ENCODE measurements at regions not wholly inside any gene's neighbourhood (a gene's known extent, or its start where the extent isn't known, plus 50 kb on each side); places are given as distances from the start of the nearest gene placed in this dataset.

DNA sequence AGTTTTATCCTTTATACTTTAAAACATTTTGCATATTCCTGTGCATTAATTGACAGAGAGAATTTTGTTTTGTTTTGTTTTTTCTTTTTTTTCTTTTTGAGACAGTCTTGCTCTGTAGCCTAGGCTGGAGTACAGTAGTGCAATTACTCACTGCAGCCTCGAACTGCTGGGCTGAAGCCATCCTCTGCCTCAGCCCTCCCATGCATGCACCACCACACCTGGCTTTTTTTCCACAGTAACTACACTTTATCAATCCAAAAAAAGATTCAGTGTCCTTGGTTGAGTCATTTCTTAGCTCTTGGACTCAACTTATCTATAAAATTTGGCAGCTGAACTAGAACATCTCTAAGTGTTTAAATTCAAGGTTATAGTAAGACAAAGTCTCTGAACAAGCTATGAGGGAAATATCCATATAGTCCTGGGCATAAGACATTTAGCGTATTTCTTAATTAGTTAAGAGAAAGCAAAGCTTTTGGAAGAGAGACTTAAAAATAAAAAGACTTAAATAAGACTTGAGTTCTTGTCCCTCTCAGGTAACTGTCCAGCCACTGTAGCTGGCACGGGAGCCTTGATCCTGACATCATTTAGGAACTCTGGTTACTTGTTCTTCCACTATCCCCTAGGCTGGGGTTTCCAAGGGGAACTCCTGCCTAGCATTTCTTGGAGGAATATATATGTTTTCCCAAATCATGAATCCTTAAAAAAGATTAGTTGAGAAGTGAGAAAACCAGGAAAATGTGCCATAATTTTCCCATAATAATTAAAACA lies 300.1 kb downstream of the HACE1 start:
- H3K4me1 ChIP-seq (ENCODE audit: control insufficient read depth, insufficient read depth, low read length, poor library complexity, severe bottlenecking) = no peaks in the 10 kb centered on the region
- no peaks in the 10 kb centered on the region for H3K27me3 ChIP-seq (replicated peaks; ENCODE audit: control insufficient read depth, insufficient read depth, low read length, poor library complexity, severe bottlenecking)
- DNase-seq = no peak

DNA sequence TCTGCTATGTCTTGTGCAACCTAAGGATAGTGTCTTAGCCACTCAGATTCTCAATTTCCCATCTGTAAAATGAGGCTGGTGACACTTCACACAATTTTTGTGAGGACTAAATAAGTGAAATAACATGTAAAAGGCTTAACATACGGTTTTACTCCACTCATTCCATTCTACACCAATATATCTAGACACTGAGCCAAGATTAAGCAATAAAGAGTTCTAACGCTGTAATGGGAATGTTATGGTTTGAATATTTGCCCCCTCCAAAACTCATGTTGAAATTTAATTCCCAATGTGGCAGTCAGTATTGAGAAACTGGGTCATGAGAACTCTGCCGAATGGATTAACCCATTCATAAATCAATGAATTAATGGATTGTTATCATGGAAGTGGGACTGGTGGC lies 301.0 kb downstream of the HACE1 start:
- Histone ChIP-seq H3K27me3 (replicated peaks; ENCODE audit: control insufficient read depth, insufficient read depth, low read length, poor library complexity, severe bottlenecking) (no peaks in the 10 kb centered on the region), H3K27ac (ENCODE audit: insufficient read depth, low read length, poor library complexity, severe bottlenecking) (no peak overlapping the region), H3K4me3 (ENCODE audit: insufficient read depth, low read depth, low read length, poor library complexity, severe bottlenecking) (no peak overlapping the region), H3K9me3 (ENCODE audit: control insufficient read depth, low read length) (no peaks in the 10 kb centered on the region), H3K4me1 (ENCODE audit: control insufficient read depth, insufficient read depth, low read length, poor library complexity, severe bottlenecking) (no peaks in the 10 kb centered on the region), H3K36me3 (ENCODE audit: control insufficient read depth, insufficient read depth, low read length) (no peaks in the 10 kb centered on the region)
- no peak for DNase-seq

More for the DNA sequence above, 300.1 kb downstream of the HACE1 start:
- H3K4me3 ChIP-seq (ENCODE audit: insufficient read depth, low read depth, low read length, poor library complexity, severe bottlenecking) = no peak overlapping the region
- H3K27ac ChIP-seq (ENCODE audit: insufficient read depth, low read length, poor library complexity, severe bottlenecking) = no peak overlapping the region
- H3K9me3 ChIP-seq (ENCODE audit: control insufficient read depth, low read length) = no peaks in the 10 kb centered on the region
- H3K36me3 ChIP-seq (ENCODE audit: control insufficient read depth, insufficient read depth, low read length) = no peaks in the 10 kb centered on the region

DNA sequence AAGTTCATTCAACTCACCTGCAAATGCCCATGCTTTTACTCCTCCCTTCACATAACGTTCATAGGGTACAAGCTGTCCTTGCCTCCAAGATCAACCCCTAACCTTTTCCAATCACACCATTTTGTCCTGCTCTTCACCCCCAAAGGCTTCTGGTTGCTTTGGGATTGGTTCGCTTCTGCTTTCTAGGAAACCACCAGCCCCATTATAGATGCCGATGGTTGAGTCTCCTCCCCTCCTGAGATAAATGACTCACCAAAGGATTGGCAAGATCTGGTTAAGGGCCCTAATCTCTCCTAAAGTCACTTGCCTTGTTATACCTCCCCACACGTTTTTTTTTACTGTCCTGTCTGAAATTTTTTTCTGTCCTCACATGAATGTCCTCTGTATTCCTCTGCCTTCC lies 311.4 kb downstream of the HACE1 start:
- H3K27me3 ChIP-seq (replicated peaks; ENCODE audit: control insufficient read depth, insufficient read depth, low read length, poor library complexity, severe bottlenecking) = no peaks in the 10 kb centered on the region
- H3K4me3 ChIP-seq (ENCODE audit: insufficient read depth, low read depth, low read length, poor library complexity, severe bottlenecking) = no peak overlapping the region
- H3K36me3 ChIP-seq (ENCODE audit: control insufficient read depth, insufficient read depth, low read length) = no peaks in the 10 kb centered on the region
- no peak for DNase-seq
- no peaks in the 10 kb centered on the region for H3K4me1 ChIP-seq (ENCODE audit: control insufficient read depth, insufficient read depth, low read length, poor library complexity, severe bottlenecking)
- H3K9me3 ChIP-seq (ENCODE audit: control insufficient read depth, low read length) = no peaks in the 10 kb centered on the region
- no peak overlapping the region for H3K27ac ChIP-seq (ENCODE audit: insufficient read depth, low read length, poor library complexity, severe bottlenecking)

DNA sequence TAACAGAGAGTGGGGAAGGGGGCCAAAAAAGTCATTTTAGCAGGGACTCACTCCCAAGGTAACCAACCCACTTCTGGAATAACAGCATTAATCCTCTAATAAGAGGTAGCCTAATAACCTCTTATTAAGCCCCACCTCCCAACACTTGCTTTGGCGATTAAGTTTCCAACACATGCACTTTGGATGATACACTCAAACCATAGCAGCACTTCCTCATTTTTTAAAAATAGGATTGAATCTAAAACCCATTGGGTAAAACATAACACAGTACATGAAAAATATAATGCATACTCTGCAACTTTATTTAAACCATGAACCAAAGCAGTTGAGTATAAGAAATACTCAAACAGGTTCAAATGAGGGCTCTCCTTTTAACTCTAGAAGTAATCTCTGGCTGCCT lies 318.3 kb downstream of the HACE1 start:
- Histone ChIP-seq H3K27ac (ENCODE audit: insufficient read depth, low read length, poor library complexity, severe bottlenecking) (no peak overlapping the region), H3K4me3 (ENCODE audit: insufficient read depth, low read depth, low read length, poor library complexity, severe bottlenecking) (no peak overlapping the region), H3K4me1 (ENCODE audit: control insufficient read depth, insufficient read depth, low read length, poor library complexity, severe bottlenecking) (no peaks in the 10 kb centered on the region), H3K9me3 (ENCODE audit: control insufficient read depth, low read length) (no peaks in the 10 kb centered on the region), H3K27me3 (replicated peaks; ENCODE audit: control insufficient read depth, insufficient read depth, low read length, poor library complexity, severe bottlenecking) (no peaks in the 10 kb centered on the region), H3K36me3 (ENCODE audit: control insufficient read depth, insufficient read depth, low read length) (no peaks in the 10 kb centered on the region)
- no peak for DNase-seq

DNA sequence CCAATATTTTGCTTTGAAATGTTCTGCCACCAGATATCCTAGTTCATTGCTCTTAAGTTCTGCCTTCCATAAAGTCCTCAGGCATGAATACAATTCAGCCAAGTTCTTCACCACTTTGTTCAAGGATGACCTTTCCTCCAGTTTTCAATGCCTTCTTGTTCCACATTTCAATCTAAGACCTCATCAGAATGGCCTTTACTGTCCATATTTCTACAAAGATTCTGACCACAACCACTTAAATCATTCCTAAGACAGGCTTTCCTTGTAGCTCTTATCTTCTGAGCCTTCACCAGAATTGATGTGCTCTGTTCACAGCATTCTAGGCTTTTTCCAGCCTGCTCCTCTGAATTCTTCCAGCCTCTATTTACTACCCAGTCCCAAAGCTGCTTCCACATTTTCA lies 319.0 kb downstream of the HACE1 start:
- Histone ChIP-seq H3K36me3 (ENCODE audit: control insufficient read depth, insufficient read depth, low read length) (no peaks in the 10 kb centered on the region), H3K27me3 (replicated peaks; ENCODE audit: control insufficient read depth, insufficient read depth, low read length, poor library complexity, severe bottlenecking) (no peaks in the 10 kb centered on the region), H3K27ac (ENCODE audit: insufficient read depth, low read length, poor library complexity, severe bottlenecking) (no peak overlapping the region), H3K9me3 (ENCODE audit: control insufficient read depth, low read length) (no peaks in the 10 kb centered on the region), H3K4me1 (ENCODE audit: control insufficient read depth, insufficient read depth, low read length, poor library complexity, severe bottlenecking) (no peaks in the 10 kb centered on the region), H3K4me3 (ENCODE audit: insufficient read depth, low read depth, low read length, poor library complexity, severe bottlenecking) (no peak overlapping the region)
- no peak for DNase-seq

DNA sequence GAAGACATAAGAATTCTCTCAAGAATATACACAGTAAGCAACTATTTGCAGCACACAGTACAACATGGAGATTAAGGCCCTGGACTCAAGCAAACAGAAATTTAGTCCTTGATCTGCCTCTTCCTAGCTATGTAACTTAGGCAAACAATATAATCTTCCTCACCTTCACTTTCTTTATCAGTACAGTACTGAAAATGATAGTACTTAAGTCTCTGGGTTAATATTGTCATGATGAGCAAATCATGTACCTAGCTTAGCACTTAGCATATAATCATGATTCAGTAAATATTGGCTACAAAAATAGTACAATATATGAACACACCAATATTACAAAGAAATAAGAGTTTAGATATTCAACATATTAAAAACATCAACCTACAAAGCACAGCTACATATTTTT lies 320.5 kb downstream of the HACE1 start:
- H3K27ac ChIP-seq (ENCODE audit: insufficient read depth, low read length, poor library complexity, severe bottlenecking) = no peak overlapping the region
- H3K4me1 ChIP-seq (ENCODE audit: control insufficient read depth, insufficient read depth, low read length, poor library complexity, severe bottlenecking) = no peaks in the 10 kb centered on the region
- no peaks in the 10 kb centered on the region for H3K36me3 ChIP-seq (ENCODE audit: control insufficient read depth, insufficient read depth, low read length)
- H3K27me3 ChIP-seq (replicated peaks; ENCODE audit: control insufficient read depth, insufficient read depth, low read length, poor library complexity, severe bottlenecking) = no peaks in the 10 kb centered on the region
- DNase-seq = no peak
- no peak overlapping the region for H3K4me3 ChIP-seq (ENCODE audit: insufficient read depth, low read depth, low read length, poor library complexity, severe bottlenecking)
- H3K9me3 ChIP-seq (ENCODE audit: control insufficient read depth, low read length) = no peaks in the 10 kb centered on the region

DNA sequence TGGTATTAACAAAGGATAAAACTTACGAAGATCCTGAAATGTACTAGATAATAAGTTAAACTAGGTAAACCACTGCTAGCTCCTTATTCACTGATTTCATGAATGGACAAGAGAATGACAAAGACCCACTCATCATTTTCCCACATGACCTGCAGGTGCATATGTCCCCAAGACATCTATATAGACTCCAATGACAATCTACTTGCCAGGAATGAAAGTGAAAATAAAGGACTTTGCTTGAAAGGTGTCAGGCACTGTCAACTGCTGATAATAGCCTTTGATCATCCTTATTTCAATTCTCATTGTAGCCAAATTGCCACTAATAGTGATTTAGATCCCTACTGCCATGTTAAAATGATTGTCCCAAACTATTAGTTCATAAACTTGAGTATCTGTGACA lies 321.8 kb downstream of the HACE1 start:
- H3K27ac ChIP-seq (ENCODE audit: insufficient read depth, low read length, poor library complexity, severe bottlenecking) = no peak overlapping the region
- DNase-seq = no peak
- H3K9me3 ChIP-seq (ENCODE audit: control insufficient read depth, low read length) = no peaks in the 10 kb centered on the region
- H3K4me1 ChIP-seq (ENCODE audit: control insufficient read depth, insufficient read depth, low read length, poor library complexity, severe bottlenecking) = no peaks in the 10 kb centered on the region
- H3K27me3 ChIP-seq (replicated peaks; ENCODE audit: control insufficient read depth, insufficient read depth, low read length, poor library complexity, severe bottlenecking) = no peaks in the 10 kb centered on the region
- no peaks in the 10 kb centered on the region for H3K36me3 ChIP-seq (ENCODE audit: control insufficient read depth, insufficient read depth, low read length)
- H3K4me3 ChIP-seq (ENCODE audit: insufficient read depth, low read depth, low read length, poor library complexity, severe bottlenecking) = no peak overlapping the region

DNA sequence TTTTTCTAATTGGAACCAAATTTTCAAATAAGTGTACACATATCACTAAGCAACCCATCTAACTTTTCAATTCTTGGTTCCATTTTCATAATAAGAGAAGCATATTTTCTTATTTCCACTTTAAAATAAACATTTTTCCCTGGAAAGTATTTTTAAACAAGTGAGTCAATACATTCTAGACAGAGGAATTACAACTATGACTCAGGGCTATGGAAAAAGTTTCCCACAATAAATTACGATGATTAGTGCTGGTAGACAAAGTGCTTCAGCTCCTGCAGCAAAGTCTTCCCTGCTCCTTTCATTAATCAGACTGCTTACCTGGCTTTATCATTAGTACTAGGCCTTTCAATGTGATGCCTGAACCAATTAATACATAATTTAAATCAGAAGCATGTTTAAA lies 322.5 kb downstream of the HACE1 start:
- no peak for DNase-seq
- Histone ChIP-seq H3K9me3 (ENCODE audit: control insufficient read depth, low read length) (no peaks in the 10 kb centered on the region), H3K36me3 (ENCODE audit: control insufficient read depth, insufficient read depth, low read length) (no peaks in the 10 kb centered on the region), H3K4me1 (ENCODE audit: control insufficient read depth, insufficient read depth, low read length, poor library complexity, severe bottlenecking) (no peaks in the 10 kb centered on the region), H3K4me3 (ENCODE audit: insufficient read depth, low read depth, low read length, poor library complexity, severe bottlenecking) (no peak overlapping the region), H3K27me3 (replicated peaks; ENCODE audit: control insufficient read depth, insufficient read depth, low read length, poor library complexity, severe bottlenecking) (no peaks in the 10 kb centered on the region), H3K27ac (ENCODE audit: insufficient read depth, low read length, poor library complexity, severe bottlenecking) (no peak overlapping the region)

DNA sequence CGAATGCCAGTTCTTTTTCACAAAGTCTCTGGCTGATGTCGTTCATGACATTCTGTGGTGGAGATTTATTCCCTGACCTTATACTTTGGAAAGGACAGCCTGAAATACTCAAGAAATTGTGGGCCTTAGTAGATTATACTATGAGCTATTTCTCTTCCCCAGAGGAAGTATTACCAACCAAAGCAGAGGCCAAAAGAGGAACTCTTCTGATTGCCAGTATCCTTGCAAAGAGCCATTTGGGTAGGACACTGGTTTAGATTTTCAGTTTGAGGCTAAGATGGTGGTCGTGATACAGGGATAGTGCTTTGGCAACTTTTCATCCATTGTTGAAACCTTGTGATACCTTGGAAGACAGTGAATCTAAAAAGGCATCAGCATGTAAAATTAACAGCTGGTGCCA lies 327.3 kb downstream of the HACE1 start:
- H3K27ac ChIP-seq (ENCODE audit: insufficient read depth, low read length, poor library complexity, severe bottlenecking) = no peak overlapping the region
- H3K4me3 ChIP-seq (ENCODE audit: insufficient read depth, low read depth, low read length, poor library complexity, severe bottlenecking) = no peak overlapping the region
- no peak for DNase-seq
- H3K36me3 ChIP-seq (ENCODE audit: control insufficient read depth, insufficient read depth, low read length) = no peaks in the 10 kb centered on the region
- no peaks in the 10 kb centered on the region for H3K27me3 ChIP-seq (replicated peaks; ENCODE audit: control insufficient read depth, insufficient read depth, low read length, poor library complexity, severe bottlenecking)
- no peaks in the 10 kb centered on the region for H3K9me3 ChIP-seq (ENCODE audit: control insufficient read depth, low read length)
- no peaks in the 10 kb centered on the region for H3K4me1 ChIP-seq (ENCODE audit: control insufficient read depth, insufficient read depth, low read length, poor library complexity, severe bottlenecking)

DNA sequence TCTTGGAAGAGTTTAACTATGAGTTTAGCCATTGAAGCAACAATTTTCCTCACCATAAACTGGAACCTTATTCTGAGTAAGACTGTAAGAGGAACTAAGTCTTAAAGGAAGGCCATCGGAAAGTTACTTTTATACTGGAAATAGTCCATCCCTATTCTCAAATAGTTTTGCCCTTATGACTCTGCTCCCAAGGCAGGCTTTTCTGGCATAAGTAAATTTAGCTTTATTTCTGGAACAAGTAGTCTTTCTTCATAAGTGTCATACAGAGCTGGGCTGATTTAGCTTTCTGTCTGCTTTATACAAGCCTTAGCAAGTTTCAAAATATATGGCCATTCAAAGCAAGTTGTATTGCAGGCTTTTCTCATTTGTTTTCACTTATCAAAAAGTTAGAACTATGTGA lies 328.1 kb downstream of the HACE1 start:
- no peak for DNase-seq
- Histone ChIP-seq H3K27me3 (replicated peaks; ENCODE audit: control insufficient read depth, insufficient read depth, low read length, poor library complexity, severe bottlenecking) (no peaks in the 10 kb centered on the region), H3K36me3 (ENCODE audit: control insufficient read depth, insufficient read depth, low read length) (no peaks in the 10 kb centered on the region), H3K4me1 (ENCODE audit: control insufficient read depth, insufficient read depth, low read length, poor library complexity, severe bottlenecking) (no peaks in the 10 kb centered on the region), H3K9me3 (ENCODE audit: control insufficient read depth, low read length) (no peaks in the 10 kb centered on the region), H3K27ac (ENCODE audit: insufficient read depth, low read length, poor library complexity, severe bottlenecking) (no peak overlapping the region), H3K4me3 (ENCODE audit: insufficient read depth, low read depth, low read length, poor library complexity, severe bottlenecking) (no peak overlapping the region)

All from effector memory CD4-positive, alpha-beta T cell (primary cell).